Fibroblast of gingiva (primary cell): ENCODE measurements at regions not wholly inside any gene's neighbourhood (a gene's known extent, or its start where the extent isn't known, plus 50 kb on each side); places are given as distances from the start of the nearest gene placed in this dataset.

Experiments used
- DNase-seq: peaks from one replicate; pipeline ENCODE4 v3.0.0-alpha.2; 2011; ENCODE audit warnings: low read depth

GRCh38 chrX:150164971-150165600 is 198.0 kb upstream of the MAMLD1 start:
- no peak for DNase-seq

GRCh38 chrX:150165776-150166610 is 197.1 kb upstream of the MAMLD1 start:
- no peak for DNase-seq

- no peak for DNase-seq
Measured at GRCh38 chrX:150167482-150168324, 195.4 kb upstream of the MAMLD1 start.

DNA sequence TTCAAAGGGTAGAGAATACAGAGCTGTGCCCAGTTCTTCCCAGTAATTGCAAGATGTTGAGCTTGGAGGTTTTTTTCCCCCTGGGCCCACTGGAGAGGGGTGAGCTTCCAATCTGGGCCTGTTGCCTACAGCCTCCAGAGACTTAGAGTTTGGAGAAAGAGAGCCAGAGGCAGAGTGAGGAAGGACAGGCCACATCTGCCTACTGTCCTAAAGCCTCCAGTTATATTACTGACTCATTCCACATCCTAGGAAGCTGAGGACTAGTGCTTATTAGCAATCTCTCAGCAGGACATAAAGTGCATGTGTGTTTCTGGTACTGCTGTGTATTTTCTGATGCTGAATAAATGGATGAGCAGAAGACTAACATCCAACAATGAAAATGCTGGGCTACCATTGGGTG is 181.0 kb upstream of the MAMLD1 start:
- no peak for DNase-seq

GRCh38 chrX:150184491-150184890 is 178.6 kb upstream of the MAMLD1 start:
- no peak for DNase-seq

DNA sequence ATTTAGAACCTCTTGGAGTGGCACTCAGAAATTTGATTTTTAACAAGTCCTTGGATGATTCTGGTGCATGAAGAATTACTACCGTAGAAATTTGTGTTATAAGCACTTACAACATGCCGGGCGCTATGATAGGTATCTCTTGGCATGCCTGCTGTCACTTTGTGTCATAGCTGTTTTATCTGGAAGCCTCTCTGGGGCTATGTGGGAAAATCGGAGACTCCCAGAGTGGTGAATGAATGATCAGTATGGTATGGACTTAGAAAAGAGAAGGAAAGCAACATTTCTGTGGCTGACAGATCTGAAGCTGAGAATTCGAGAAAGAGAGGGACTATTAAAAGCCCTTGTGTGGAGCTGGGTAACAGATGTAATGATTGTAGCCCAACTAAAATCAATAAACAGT is 177.4 kb upstream of the MAMLD1 start:
- no peak for DNase-seq

GRCh38 chrX:150192816-150193215 is 170.3 kb upstream of the MAMLD1 start:
- DNase-seq = no peak

- DNase-seq = no peak
Measured at GRCh38 chrX:150196285-150196684, 166.8 kb upstream of the MAMLD1 start.

GRCh38 chrX:150197388-150197787 is 165.7 kb upstream of the MAMLD1 start:
- no peak for DNase-seq

DNA sequence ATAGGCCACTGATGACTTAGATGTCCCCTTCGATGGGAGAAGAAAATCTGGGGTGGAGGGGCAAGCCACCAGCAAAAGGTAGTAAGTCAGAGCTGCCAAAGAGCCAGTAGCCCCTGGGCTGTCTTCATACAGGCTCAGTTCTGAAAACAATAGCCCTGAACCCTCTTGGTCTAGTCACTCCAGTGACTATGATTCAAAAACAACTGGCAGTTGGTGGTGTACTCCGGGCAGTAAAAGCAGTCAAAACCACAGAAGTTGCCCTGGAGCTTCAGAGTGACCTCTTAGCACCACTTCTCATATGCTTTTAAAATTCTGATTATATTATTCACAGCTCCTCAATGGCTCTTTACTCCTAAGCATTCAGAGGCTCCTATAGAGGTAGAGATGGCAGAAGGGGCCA is 164.3 kb upstream of the MAMLD1 start:
- DNase-seq = no peak

DNA sequence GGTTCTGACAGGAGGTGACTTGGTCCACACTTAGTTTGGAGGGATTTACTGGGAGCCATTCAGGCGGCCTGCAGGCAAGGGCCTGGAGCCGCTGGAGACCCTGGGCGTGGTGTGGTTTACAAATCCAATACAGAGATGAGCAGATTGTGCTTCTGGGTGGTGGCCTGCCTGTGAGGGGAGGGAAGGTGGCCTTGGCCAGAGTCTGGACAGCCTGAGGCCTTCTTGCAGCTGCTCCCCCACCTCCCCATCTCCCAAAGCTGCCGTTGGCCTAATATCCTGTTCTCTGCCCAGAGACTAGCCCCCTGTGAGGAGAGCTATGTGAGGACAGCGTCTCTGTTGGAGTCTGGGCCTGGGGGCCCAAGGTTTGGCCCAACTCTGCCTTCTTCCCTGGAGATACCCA is 163.9 kb upstream of the MAMLD1 start:
- no peak for DNase-seq

GRCh38 chrX:150199803-150200202 is 163.3 kb upstream of the MAMLD1 start:
- no peak for DNase-seq

DNA sequence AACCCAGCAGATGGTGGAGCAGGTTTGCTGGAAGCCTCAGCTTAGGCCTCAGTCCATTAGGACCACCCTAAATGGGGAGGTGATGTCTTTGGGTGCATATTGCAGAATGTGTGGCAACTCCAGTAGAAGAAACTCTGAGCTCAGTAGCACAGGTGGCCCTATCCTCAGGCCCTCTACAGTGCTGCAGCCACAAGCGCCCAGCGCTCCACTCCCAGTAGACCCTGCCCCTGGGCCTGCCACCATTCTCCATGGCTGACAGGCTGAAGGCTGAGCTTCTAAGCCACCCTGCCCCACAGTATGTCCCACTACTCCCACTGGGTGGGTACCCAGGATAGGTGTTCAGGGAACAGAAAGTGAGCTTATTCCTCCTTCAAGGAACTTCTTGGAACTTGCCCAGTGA is 162.8 kb upstream of the MAMLD1 start:
- DNase-seq = no peak

DNA sequence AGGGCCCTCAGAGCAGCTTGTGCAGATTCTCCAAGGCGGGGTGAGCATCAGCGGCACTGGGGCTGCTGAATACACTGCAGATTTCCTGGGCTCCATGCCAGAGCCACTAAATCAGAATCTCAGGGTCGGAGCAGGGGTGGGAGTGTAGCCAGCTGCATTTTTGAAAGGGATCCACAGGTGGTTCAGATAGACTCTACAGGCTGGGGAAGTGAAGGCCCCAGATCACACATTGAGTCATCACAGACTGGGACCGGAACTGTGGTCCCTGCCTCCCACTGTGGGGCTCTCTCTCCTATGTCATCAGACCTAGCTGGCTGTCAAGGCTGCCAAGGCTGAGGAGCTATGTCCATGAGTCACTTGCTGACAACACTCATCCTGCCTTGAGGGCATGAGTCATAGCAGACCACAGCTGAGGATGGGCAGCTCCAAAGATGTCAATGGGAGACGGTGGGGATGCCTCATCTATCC is 162.3 kb upstream of the MAMLD1 start:
- peak; percentile 97 for DNase-seq

DNA sequence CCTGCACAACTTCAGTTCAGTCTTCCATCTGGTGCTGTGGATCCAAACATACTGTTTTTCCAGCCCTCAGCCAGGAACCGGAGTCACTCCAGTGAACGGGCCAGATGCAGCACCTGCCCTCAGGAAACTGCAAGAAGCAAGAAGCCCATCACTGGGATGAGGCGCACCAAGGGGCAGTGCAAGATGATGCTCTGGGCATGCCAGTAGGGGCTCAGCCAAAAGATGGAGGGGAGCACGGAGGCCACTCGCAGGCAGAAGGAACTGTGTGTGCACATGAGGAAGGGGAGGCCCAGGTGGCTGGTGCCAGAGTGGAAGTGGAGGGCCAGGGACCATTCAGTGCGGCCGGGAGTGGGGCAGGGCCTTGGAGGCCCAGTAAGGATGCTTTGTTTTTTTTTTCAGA is 161.7 kb upstream of the MAMLD1 start:
- DNase-seq = no peak

- DNase-seq = peak; percentile 11
Measured at GRCh38 chrX:150201841-150202240, 161.3 kb upstream of the MAMLD1 start.

DNA sequence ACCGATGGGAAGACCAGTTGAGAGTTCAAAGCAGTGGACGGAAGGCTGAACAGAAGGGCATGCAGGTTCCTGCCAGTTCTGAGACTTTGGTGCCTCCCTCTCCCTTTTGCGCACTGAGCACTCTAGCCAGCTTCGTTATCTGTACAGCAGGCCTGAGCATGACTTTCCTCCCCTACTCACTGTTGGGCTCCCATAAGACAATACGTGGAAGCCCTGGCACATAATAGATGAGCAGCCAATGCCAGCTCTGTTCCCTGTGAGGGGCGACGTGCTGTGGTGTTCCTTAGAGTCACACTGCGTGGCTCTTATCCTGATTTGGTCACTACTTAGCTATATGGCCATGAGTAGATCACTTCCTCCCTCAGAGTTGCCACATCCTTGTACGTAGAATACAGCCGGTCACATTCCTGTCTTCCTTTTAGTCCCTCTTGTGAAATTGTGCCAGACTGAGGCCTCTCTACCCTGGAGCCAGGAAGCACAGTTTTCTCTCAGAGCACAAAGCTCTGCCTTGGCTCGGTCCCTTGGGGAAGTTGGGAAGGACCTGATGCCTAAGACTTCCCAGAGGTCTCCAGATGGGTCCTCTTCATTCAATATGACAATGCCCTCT is 160.4 kb upstream of the MAMLD1 start:
- DNase-seq = peak; percentile 93

GRCh38 chrX:150203248-150203645 is 159.9 kb upstream of the MAMLD1 start:
- no peak for DNase-seq

- DNase-seq = peak; percentile 78
Measured at GRCh38 chrX:150205011-150205410, 158.1 kb upstream of the MAMLD1 start.

DNA sequence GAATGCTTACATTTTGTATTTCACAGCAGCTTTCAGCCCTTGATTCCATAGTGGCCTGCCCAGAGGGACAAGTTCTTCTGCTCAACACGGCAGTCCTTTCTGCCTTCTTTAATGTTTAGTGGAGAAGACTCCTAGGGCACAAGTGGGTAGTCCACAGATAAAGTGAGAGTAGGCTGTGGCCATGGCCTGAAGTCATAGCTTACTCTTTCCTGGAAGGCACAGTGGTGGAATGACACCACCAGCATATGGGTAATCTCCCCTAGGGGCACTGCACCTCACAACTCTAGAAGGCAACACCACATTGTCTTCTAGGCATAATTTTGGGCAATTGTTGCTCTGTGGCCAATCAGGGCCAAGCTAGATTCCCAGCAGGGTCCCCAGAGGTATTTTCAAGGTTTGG is 155.4 kb upstream of the MAMLD1 start:
- no peak for DNase-seq

DNA sequence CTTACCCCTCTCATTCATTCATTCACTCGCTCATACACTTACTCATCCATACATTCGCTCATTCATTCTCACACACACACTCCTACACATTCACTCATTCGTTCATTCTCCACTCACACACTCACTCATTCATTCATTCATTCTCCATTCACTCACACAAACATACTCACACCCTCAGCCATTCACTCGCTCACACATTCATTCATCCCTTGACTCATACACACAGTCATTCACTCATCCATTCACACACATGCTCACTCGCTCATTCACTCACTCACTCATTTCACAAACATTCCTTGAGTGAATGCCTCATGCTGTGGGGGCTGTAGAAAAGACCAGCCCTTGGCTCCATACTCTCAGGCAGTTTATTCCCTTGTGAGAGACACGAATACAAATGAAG is 151.1 kb upstream of the MAMLD1 start:
- no peak for DNase-seq
